Mesothelial cell of epicardium (in vitro differentiated cells): ENCODE measurements at regions not wholly inside any gene's neighbourhood (a gene's known extent, or its start where the extent isn't known, plus 50 kb on each side); places are given as distances from the start of the nearest gene placed in this dataset.

Source experiments
- DNase-seq, 2 experiments: peaks; one replicate each; pipeline ENCODE4 v3.0.0; 2021; ENCODE audit warnings: low spot score in 2 of 2; ENCODE audit not compliant: unreplicated experiment in 2 of 2
- H3K27ac Mint-ChIP-seq: 2 replicates; pipeline ENCODE4 v1.8.0; 2021; ENCODE audit warnings: mixed read lengths
- H3K27me3 Mint-ChIP-seq: 2 replicates; pipeline ENCODE4 v1.8.0; 2021; ENCODE audit warnings: low read depth, mixed read lengths
- H3K36me3 Mint-ChIP-seq: 2 replicates; pipeline ENCODE4 v1.8.0; 2021; ENCODE audit warnings: mixed read lengths
- H3K4me1 Mint-ChIP-seq: 2 replicates; pipeline ENCODE4 v1.8.0; 2021; ENCODE audit warnings: mixed read lengths
- H3K4me3 Mint-ChIP-seq: 2 replicates; pipeline ENCODE4 v1.8.0; 2021; ENCODE audit warnings: mild to moderate bottlenecking, moderate library complexity, mixed read lengths
- H3K9me3 Mint-ChIP-seq: 2 replicates; pipeline ENCODE4 v1.8.0; 2021; ENCODE audit warnings: mixed read lengths
- CTCF ChIP-seq: fragments of 200-600 bp; sonication (generic); IDR thresholded peaks from one replicate; pipeline ENCODE4 v1.5.0; 2021; ENCODE audit warnings: antibody characterized with exemption; ENCODE audit not compliant: unreplicated experiment

- DNase-seq = no peak
- Mint-ChIP-seq H3K36me3 (no peaks in the 10 kb centered on the region), H3K27me3 (no peaks in the 10 kb centered on the region), H3K27ac (no peak overlapping the region), H3K9me3 (no peaks in the 10 kb centered on the region), H3K4me1 (no peaks in the 10 kb centered on the region), H3K4me3 (no peak overlapping the region)
- TF ChIP-seq CTCF = no peak
These were observed 760.0 kb upstream of the PRMT6 start for GRCh38 chr1:106296431-106296830.

GRCh38 chr1:106304106-106304505 lies 752.4 kb upstream of the PRMT6 start:
- Mint-ChIP-seq H3K9me3 (peaks cover 37% of the 10 kb centered on the region), H3K27me3 (no peaks in the 10 kb centered on the region), H3K4me1 (no peaks in the 10 kb centered on the region), H3K36me3 (no peaks in the 10 kb centered on the region), H3K27ac (no peak overlapping the region), H3K4me3 (no peak overlapping the region)
- DNase-seq = no peak
- TF ChIP-seq CTCF = no peak

DNA sequence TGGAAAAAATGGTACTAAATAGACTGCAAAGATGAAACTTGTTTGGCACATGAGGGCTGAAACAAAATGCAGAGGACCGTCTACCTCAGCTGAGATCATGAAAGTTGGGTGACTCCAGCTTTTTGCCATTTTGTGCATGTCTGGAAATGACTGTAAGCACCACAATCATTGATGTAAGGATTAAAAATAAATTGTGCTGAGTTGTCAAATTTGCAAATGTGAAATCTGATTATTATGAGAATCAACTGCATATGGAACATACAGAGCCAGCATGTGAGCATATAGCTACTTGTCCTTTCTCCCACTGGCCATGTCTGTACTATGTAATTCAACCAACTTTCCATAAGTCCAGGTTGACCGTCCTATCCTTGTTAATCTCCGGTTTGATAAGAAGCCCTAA lies 736.9 kb upstream of the PRMT6 start:
- Mint-ChIP-seq H3K9me3 (peaks cover 21% of the 10 kb centered on the region), H3K36me3 (no peaks in the 10 kb centered on the region), H3K4me3 (no peak overlapping the region), H3K27me3 (no peaks in the 10 kb centered on the region), H3K27ac (no peak overlapping the region), H3K4me1 (no peaks in the 10 kb centered on the region)
- no peak for DNase-seq
- TF ChIP-seq CTCF = no peak

DNA sequence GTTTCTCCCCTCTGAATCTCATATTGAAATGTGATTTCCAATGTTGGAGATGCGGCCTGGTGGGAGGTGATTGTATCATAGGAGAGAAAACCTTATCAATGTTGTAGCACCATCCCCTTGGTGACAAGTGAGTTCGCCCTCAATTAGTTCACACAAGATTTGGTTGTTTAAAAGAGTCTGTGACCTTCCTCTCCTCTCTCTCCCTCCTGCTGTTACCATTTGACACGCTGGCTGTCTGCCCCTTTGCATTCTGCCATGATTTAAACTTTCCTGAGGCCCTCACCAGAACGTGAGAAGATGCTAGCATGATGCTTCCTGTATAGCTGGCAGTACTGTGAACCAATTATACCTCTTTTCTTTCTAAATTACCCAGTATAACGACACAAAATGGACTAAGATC lies 730.9 kb upstream of the PRMT6 start:
- Mint-ChIP-seq H3K4me3 (no peak overlapping the region), H3K27ac (no peak overlapping the region), H3K27me3 (no peaks in the 10 kb centered on the region), H3K4me1 (no peaks in the 10 kb centered on the region), H3K9me3 (no peaks in the 10 kb centered on the region), H3K36me3 (no peaks in the 10 kb centered on the region)
- no peak for TF ChIP-seq CTCF
- no peak for DNase-seq

DNA sequence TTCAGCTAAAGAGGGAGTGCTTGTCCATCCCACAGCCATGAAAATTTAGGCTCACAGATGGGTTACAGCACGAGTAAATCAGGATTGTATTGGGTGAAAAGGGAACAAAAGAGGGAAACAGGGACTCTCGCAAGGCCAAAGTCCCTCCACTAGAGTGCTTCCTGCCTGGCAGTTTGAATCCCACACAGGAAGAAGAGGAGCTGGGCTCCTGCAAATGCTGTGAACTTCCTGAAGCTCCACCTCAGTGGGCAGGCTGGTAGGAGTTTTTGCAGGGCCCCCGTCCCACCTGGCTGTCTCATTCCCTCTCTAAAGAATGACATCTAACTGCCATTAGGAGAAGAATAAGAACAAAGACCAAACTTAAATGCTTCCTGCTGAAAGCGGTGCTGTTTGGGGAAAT lies 712.0 kb upstream of the PRMT6 start:
- Mint-ChIP-seq H3K27ac (no peak overlapping the region), H3K4me1 (no peaks in the 10 kb centered on the region), H3K9me3 (peaks cover 18% of the 10 kb centered on the region), H3K36me3 (no peaks in the 10 kb centered on the region), H3K27me3 (no peaks in the 10 kb centered on the region), H3K4me3 (no peak overlapping the region)
- DNase-seq = no peak
- no peak for TF ChIP-seq CTCF

DNA sequence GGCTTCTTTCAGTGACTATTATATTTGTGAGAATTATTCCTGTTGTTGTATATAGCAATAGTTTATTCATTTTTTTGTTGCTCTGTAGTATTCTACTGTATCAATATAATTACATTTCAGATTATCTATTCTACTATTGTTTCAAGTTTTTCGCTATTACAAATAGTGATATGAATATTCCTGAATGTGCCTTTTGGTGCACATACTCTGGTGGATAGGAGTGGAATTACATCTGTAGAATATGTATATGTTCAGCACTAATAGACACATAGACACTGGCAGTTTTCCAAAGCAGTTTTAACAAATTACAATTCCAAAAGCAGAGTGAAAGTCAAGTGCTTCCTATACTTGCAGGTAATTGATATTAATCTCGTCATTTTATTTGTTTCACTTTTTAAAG lies 696.2 kb upstream of the PRMT6 start:
- no peaks in the 10 kb centered on the region for H3K27me3 Mint-ChIP-seq
- H3K4me3 Mint-ChIP-seq = no peak overlapping the region
- H3K4me1 Mint-ChIP-seq = no peaks in the 10 kb centered on the region
- DNase-seq = no peak
- no peaks in the 10 kb centered on the region for H3K36me3 Mint-ChIP-seq
- no peak overlapping the region for H3K27ac Mint-ChIP-seq
- TF ChIP-seq CTCF = peak; percentile 62
- H3K9me3 Mint-ChIP-seq = peaks cover 28% of the 10 kb centered on the region
